ENCODE measurements at regions not wholly inside any gene's neighbourhood (a gene's known extent, or its start where the extent isn't known, plus 50 kb on each side); places are given as distances from the start of the nearest gene placed in this dataset.

- TF ChIP-seq, protein P1, sequence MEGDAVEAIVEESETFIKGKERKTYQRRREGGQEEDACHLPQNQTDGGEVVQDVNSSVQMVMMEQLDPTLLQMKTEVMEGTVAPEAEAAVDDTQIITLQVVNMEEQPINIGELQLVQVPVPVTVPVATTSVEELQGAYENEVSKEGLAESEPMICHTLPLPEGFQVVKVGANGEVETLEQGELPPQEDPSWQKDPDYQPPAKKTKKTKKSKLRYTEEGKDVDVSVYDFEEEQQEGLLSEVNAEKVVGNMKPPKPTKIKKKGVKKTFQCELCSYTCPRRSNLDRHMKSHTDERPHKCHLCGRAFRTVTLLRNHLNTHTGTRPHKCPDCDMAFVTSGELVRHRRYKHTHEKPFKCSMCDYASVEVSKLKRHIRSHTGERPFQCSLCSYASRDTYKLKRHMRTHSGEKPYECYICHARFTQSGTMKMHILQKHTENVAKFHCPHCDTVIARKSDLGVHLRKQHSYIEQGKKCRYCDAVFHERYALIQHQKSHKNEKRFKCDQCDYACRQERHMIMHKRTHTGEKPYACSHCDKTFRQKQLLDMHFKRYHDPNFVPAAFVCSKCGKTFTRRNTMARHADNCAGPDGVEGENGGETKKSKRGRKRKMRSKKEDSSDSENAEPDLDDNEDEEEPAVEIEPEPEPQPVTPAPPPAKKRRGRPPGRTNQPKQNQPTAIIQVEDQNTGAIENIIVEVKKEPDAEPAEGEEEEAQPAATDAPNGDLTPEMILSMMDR (conservative IDR thresholded peaks at IDR 0.05 in 1 of 2, IDR thresholded peaks at IDR 0.05 in 1 of 2; ENCODE audit: low read depth in 1 of 2, low read length in 2 of 2): no peak
- TF ChIP-seq EZH2 (IDR thresholded peaks at IDR 0.05; ENCODE audit: low read length, missing control alignments): no peak
Observed at GRCh38 chr2:204225671-204226073, 289.1 kb downstream of the ICOS start.
